K562 (cell line): ENCODE measurements at regions not wholly inside any gene's neighbourhood (a gene's known extent, or its start where the extent isn't known, plus 50 kb on each side); places are given as distances from the start of the nearest gene placed in this dataset.

Experiments
- ATAC-seq: fragments of 200-7000 bp; cut with Tn5 transposase; 3 replicates; pipeline ENCODE4 v1.9.1; 2020; ENCODE audit warnings: moderate library complexity
- BruUV-seq: library from RNA; stranded (reverse); fragments of 400-500 nt; replicated peaks from 2 replicates; lab custom pipeline; 2021; lab: Mats Ljungman, UMichigan
- CTCF ChIA-PET: fragments of 300-600 bp; formaldehyde crosslinking; extraction: SDS; loops from one replicate; lab custom pipeline; 2021; ENCODE audit warnings: low intra/inter-chr PET ratio; lab: Yijun Ruan, JAX
- POLR2A ChIA-PET: fragments of 300-600, 350-650 bp; sonication (Branson Sonifier 250); formaldehyde crosslinking; extraction: SDS; loops from one replicate; lab custom pipeline; 2021; ENCODE audit warnings: antibody characterized with exemption, inconsistent platforms; lab: Yijun Ruan, JAX
- DNase-seq, 4 experiments: peaks; one replicate each; pipeline versions ENCODE4 v3.0.0 to v3.0.0-alpha.2; 2011 to 2018; ENCODE audit warnings: low spot score in 3 of 4, mixed read lengths in 3 of 4; ENCODE audit errors: extremely low read depth in 1 of 4
- FAIRE-seq: peaks from 2 replicates; lab custom pipeline; 2011; peaks lifted over from hg19 to GRCh38; lab: Jason Lieb, UNC
- H2AFZ ChIP-seq: 2 replicates; pipeline ENCODE4 v1.6.0; 2011; ENCODE audit warnings: low read depth, low read length, control low read depth, inconsistent platforms
- H3K27ac ChIP-seq: fragments of 200-600 bp; 3 replicates; pipeline ENCODE4 v1.8.0; 2011; ENCODE audit warnings: low read depth, mild to moderate bottlenecking, control low read depth, inconsistent platforms, low read length, moderate library complexity, mixed read lengths; ENCODE audit errors: extremely low read depth
- H3K27me3 ChIP-seq, 2 experiments: fragments of 300-600 bp in 1 of 2; 2 replicates in 1 of 2; 3 replicates in 1 of 2; pipeline versions ENCODE4 v1.6.0 to v1.8.0; 2011; ENCODE audit warnings: inconsistent platforms in 2 of 2, low read length in 2 of 2, mild to moderate bottlenecking in 1 of 2, mixed read lengths in 1 of 2, moderate library complexity in 1 of 2; ENCODE audit not compliant: control insufficient read depth in 2 of 2, insufficient read depth in 2 of 2
- H3K36me3 ChIP-seq: fragments of 300-600 bp; 3 replicates; pipeline ENCODE4 v1.8.0; 2011; ENCODE audit warnings: mild to moderate bottlenecking, low read length, inconsistent platforms; ENCODE audit not compliant: control insufficient read depth, insufficient read depth
- H3K4me1 ChIP-seq, 2 experiments: fragments of 200-600 bp in 1 of 2; replicated peaks in 1 of 2; 2 replicates in 1 of 2; 3 replicates in 1 of 2; pipeline versions ENCODE4 v1.5.1 to v1.8.0; 2011; ENCODE audit warnings: inconsistent platforms in 2 of 2, low read length in 2 of 2, mild to moderate bottlenecking in 1 of 2, mixed read lengths in 1 of 2, moderate library complexity in 1 of 2; ENCODE audit not compliant: control insufficient read depth in 2 of 2, insufficient read depth in 2 of 2
- H3K4me2 ChIP-seq: 2 replicates; pipeline ENCODE4 v1.6.1; 2011; ENCODE audit warnings: low read length, control low read depth, inconsistent platforms, mixed read lengths; ENCODE audit not compliant: insufficient read depth
- H3K4me3 ChIP-seq: fragments of 200-600 bp; sonication (generic), shearing (Covaris generic); 2 replicates; pipeline ENCODE4 v1.5.1; 2016; ENCODE audit warnings: control low read depth, inconsistent platforms
- H3K79me2 ChIP-seq: fragments of 200-600 bp; 3 replicates; pipeline ENCODE4 v1.8.0; 2011; ENCODE audit warnings: low read length, inconsistent platforms; ENCODE audit not compliant: control insufficient read depth, insufficient read depth
- H3K9ac ChIP-seq, 2 experiments: 2 replicates each; pipeline versions ENCODE4 v1.6.0 to v1.6.1; 2011; ENCODE audit warnings: low read depth in 2 of 2, low read length in 2 of 2, control low read depth in 1 of 2, inconsistent platforms in 1 of 2, mild to moderate bottlenecking in 1 of 2, mixed read lengths in 1 of 2; ENCODE audit not compliant: insufficient read depth in 1 of 2
- H3K9me1 ChIP-seq: one replicate; pipeline ENCODE4 v1.6.0; 2011; ENCODE audit warnings: inconsistent platforms, mild to moderate bottlenecking, low read length, moderate library complexity; ENCODE audit not compliant: control insufficient read depth, insufficient read depth
- H3K9me3 ChIP-seq: replicated peaks from 2 replicates; pipeline ENCODE4 v1.5.1; 2011; ENCODE audit warnings: low read depth, low read length, inconsistent platforms; ENCODE audit not compliant: control insufficient read depth, insufficient read depth
- H4K20me1 ChIP-seq: replicated peaks from 2 replicates; pipeline ENCODE4 v1.6.1; 2011; ENCODE audit warnings: low read length, inconsistent platforms, mixed read lengths; ENCODE audit not compliant: control insufficient read depth, insufficient read depth
- CTCF ChIP-seq, 3 experiments: IDR thresholded peaks in 2 of 3; conservative IDR thresholded peaks in 1 of 3; 2 replicates each; pipeline ENCODE4 v1.5.1; 2011 to 2012; ENCODE audit warnings: low read length in 3 of 3, mild to moderate bottlenecking in 3 of 3, control low read depth in 2 of 3, improper control_type of control experiment in 1 of 3, inconsistent platforms in 1 of 3, low read depth in 1 of 3, mixed read lengths in 1 of 3, moderate library complexity in 1 of 3; ENCODE audit not compliant: insufficient read depth in 2 of 3
- DDX20 ChIP-seq: fragments of 450-650 bp; IDR thresholded peaks from 2 replicates; pipeline ENCODE4 v1.6.1; 2016; ENCODE audit warnings: missing genetic modification characterization, low read depth, mild to moderate bottlenecking, missing compliant biosample characterization, moderate library complexity
- PKNOX1 ChIP-seq: fragments of 450-650 bp; IDR thresholded peaks from 2 replicates; pipeline ENCODE4 v1.6.1; 2016
- THAP12 ChIP-seq: fragments of 250-450 bp; sonication (Bioruptor Pico); IDR thresholded peaks from 2 replicates; pipeline ENCODE4 v1.9.0; 2021; ENCODE audit warnings: mild to moderate bottlenecking, inconsistent platforms
- ZNF384 ChIP-seq: IDR thresholded peaks from 2 replicates; pipeline ENCODE4 v1.6.1; 2012; ENCODE audit warnings: low read depth, low read length, improper control_type of control experiment
- ZNF584 ChIP-seq: fragments of 200-800 bp; sonication (Bioruptor generic); IDR thresholded peaks from 2 replicates; pipeline ENCODE4 v1.6.1; 2016; ENCODE audit warnings: low read depth, mild to moderate bottlenecking, missing genetic modification characterization, missing compliant biosample characterization
- WGBS: fragments of 100-300 bp; shearing (Covaris generic); methylation state at CpG from one replicate; pipeline ENCODE4 v1.1.6; 2016; ENCODE audit warnings: low coverage, mixed read lengths; ENCODE audit not compliant: insufficient coverage; ENCODE audit errors: missing lambda C conversion rate; 5-methylcytosine and 5-hydroxymethylcytosine counted together
- in situ Hi-C: fragments of 300-500 bp; cut with MboI; formaldehyde crosslinking; loops from 4 replicates; pipeline ENCODE4 v1.15.0; 2018; ENCODE audit warnings: inconsistent platforms, mixed read lengths
- intact Hi-C: fragments of 100-400 bp; cut with micrococcal nuclease; formaldehyde crosslinking; loops from 2 replicates; pipeline ENCODE4 v1.14.2; 2022

DNA sequence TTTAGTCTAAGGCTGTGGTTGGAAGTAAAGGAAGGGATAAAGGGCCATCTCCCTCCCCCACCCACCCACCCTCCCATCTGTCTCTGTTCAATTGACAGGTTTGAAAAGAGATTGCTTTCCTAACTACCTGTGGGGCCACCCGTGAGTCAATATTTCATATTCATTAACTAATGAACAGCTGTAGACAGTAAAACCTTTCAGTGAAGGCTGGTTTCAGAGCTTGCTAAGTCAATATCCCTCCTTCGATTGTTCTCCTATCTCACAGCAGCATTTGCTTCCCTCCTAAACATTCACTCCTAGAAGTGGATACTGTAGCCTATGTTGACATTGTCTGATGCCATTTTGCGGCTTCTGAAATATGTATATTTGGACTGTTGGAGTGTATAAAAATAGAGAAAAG, 85.9 kb upstream of the SYNPR start:
- H2AFZ ChIP-seq: no peak overlapping the region
- no peaks in the 10 kb centered on the region for H3K9me3 ChIP-seq
- FAIRE-seq (no peak), ATAC-seq (no peak), DNase-seq (no peak)
- H3K4me3 ChIP-seq: no peak overlapping the region
- ChIA-PET CTCF (no interaction called here), POLR2A (no interaction called here)
- H3K36me3 ChIP-seq: no peaks in the 10 kb centered on the region
- H3K4me2 ChIP-seq: no peak overlapping the region
- H3K27ac ChIP-seq: no peak overlapping the region
- no peaks in the 10 kb centered on the region for H3K79me2 ChIP-seq
- no TSS peak for BruUV-seq
- intact Hi-C loops (loop anchor here (2.0 kb wide), 1 partner anchor 527 kb away; no protein-coding TSS in a partner anchor), in situ Hi-C loops (no loop called here)
- no peaks in the 10 kb centered on the region for H3K9me1 ChIP-seq
- H3K9ac ChIP-seq: no peak overlapping the region
- no peak for TF ChIP-seq THAP12 (CRISPR knock-in tag)
- H4K20me1 ChIP-seq: no peaks in the 10 kb centered on the region
- no peaks in the 10 kb centered on the region for H3K4me1 ChIP-seq
- WGBS: 0% methylated on average over 3 of the region's 3 CpGs
- no peaks in the 10 kb centered on the region for H3K27me3 ChIP-seq

DNA sequence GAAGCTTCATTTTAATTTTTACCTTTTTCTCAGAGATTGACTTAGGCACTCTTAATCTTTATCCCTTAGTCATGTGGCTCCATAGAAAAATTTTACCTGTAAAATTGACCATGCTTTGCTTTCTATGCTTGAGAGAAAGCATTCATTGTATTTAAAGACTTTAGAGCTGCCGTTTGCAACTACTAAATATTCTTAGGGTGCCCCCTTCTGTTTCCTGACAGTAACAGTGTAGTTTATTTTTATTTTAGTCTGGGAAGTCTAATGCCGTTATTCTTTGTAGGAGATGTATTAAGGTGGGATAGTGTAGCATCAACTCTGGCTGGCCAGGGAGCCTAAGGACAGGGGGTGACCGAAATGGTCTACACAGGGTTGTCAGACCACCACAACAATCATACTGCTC, 84.5 kb upstream of the SYNPR start:
- no peak overlapping the region for H3K9ac ChIP-seq
- no peaks in the 10 kb centered on the region for H3K79me2 ChIP-seq
- ATAC-seq: no peak
- peak in 2 of 4 experiments; percentile 3 to 5 for DNase-seq
- H3K4me3 ChIP-seq: no peak overlapping the region
- H3K4me2 ChIP-seq: no peak overlapping the region
- H3K9me1 ChIP-seq: no peaks in the 10 kb centered on the region
- BruUV-seq: no TSS peak
- in situ Hi-C loops (no loop called here), intact Hi-C loops (loop anchor here (2.0 kb wide), 1 partner anchor 529 kb away; no protein-coding TSS in a partner anchor)
- 0% methylated on average over 3 of the region's 3 CpGs for WGBS
- no peaks in the 10 kb centered on the region for H3K9me3 ChIP-seq
- no peaks in the 10 kb centered on the region for H3K36me3 ChIP-seq
- H3K27me3 ChIP-seq: no peaks in the 10 kb centered on the region
- ChIA-PET POLR2A (no interaction called here), CTCF (interaction anchor here (1.4 kb wide), 1 partner anchor 571 kb away, joined by 5 read pairs; no protein-coding TSS in a partner anchor)
- H3K27ac ChIP-seq: no peak overlapping the region
- no peak for FAIRE-seq
- no peaks in the 10 kb centered on the region for H4K20me1 ChIP-seq
- H2AFZ ChIP-seq: no peak overlapping the region
- no peaks in the 10 kb centered on the region for H3K4me1 ChIP-seq
- TF ChIP-seq ZNF584 (no peak), CTCF (IDR thresholded peaks at IDR 0.05 in 2 of 3, conservative IDR thresholded peaks at IDR 0.05 in 1 of 3; ENCODE audit: insufficient read depth in 2 of 3, low read depth in 1 of 3, low read length in 3 of 3) (peak in 2 of 3 experiments; percentile 8 to 42; a peak in 2 of 6 replicates), PKNOX1 (no peak), DDX20 (no peak), ZNF384 (no peak)
